Choroid plexus epithelial cell (primary cell): ENCODE measurements at regions not wholly inside any gene's neighbourhood (a gene's known extent, or its start where the extent isn't known, plus 50 kb on each side); places are given as distances from the start of the nearest gene placed in this dataset.
A peak's percentile ranks its signal among the peaks of the same experiment; 100 is the strongest.

Experiments
- DNase-seq: peaks from one replicate; pipeline ENCODE4 v3.0.0-alpha.2; 2010; ENCODE audit warnings: low read depth
- H3K4me3 ChIP-seq: 2 replicates; pipeline ENCODE4 v1.5.1; 2011; ENCODE audit warnings: low read depth, mild to moderate bottlenecking, control low read depth, low read length, moderate library complexity
- TF ChIP-seq, protein P1 (sequence below): conservative IDR thresholded peaks from 2 replicates; pipeline ENCODE4 v1.5.1; 2011; ENCODE audit warnings: low read depth, mild to moderate bottlenecking, control low read depth, inconsistent platforms, low read length, moderate library complexity

DNA sequence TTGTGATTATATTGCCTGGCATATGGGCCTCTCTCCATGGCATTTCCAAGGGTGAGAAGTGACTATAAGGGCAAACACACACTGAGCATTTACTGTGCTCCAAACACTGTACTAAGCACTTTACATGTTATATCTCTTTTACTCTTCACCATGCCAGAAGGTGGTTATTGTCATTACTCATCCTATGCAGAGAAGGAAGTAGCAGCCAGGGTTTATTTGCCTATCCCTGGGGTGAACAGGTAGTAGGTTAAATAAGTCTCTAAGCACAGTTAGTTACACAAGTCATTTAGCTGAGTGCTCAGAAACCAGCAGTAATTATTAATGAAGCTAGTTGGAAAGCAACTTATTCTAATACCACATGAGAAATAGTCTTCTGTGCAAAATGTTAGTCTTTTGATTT, 109.9 kb upstream of the SYNPR start:
- H3K4me3 ChIP-seq, result no peak overlapping the region
- no peak for DNase-seq
- TF ChIP-seq, protein P1, sequence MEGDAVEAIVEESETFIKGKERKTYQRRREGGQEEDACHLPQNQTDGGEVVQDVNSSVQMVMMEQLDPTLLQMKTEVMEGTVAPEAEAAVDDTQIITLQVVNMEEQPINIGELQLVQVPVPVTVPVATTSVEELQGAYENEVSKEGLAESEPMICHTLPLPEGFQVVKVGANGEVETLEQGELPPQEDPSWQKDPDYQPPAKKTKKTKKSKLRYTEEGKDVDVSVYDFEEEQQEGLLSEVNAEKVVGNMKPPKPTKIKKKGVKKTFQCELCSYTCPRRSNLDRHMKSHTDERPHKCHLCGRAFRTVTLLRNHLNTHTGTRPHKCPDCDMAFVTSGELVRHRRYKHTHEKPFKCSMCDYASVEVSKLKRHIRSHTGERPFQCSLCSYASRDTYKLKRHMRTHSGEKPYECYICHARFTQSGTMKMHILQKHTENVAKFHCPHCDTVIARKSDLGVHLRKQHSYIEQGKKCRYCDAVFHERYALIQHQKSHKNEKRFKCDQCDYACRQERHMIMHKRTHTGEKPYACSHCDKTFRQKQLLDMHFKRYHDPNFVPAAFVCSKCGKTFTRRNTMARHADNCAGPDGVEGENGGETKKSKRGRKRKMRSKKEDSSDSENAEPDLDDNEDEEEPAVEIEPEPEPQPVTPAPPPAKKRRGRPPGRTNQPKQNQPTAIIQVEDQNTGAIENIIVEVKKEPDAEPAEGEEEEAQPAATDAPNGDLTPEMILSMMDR, result no peak

DNA sequence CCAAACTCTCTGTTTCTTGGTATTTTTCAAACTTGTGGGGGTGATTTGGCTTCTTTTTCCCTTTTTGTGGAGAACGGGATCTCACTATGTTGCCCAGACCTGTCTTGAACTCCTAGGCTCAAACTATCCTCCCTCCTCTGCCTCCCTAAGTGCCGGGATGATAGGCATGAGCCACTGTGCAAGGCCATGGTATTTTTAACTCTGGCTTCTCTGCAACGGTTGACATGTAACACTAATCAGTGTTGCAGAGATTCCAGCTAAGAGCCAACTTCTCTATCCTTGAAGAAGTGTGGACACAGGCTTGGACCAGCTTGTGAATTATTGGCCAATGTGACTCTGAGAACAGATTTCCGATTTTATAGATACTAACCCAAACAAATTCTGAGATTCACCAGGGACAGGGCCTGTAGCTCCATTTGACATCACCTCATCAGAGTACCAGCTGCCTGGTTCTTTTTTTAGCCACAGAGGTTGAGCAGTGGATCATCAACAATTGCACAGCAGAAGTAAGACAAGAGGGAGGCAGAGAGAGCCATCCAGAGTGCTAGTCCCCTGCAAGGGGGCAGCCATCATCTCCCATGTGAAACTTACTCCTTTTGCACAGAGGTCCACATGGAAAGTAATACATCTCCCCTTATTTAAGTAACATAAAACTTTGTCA, 98.1 kb upstream of the SYNPR start:
- no peak for DNase-seq
- TF ChIP-seq, protein P1, result no peak
- H3K4me3 ChIP-seq, result no peak overlapping the region

DNA sequence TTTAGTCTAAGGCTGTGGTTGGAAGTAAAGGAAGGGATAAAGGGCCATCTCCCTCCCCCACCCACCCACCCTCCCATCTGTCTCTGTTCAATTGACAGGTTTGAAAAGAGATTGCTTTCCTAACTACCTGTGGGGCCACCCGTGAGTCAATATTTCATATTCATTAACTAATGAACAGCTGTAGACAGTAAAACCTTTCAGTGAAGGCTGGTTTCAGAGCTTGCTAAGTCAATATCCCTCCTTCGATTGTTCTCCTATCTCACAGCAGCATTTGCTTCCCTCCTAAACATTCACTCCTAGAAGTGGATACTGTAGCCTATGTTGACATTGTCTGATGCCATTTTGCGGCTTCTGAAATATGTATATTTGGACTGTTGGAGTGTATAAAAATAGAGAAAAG, 85.9 kb upstream of the SYNPR start:
- no peak overlapping the region for H3K4me3 ChIP-seq
- TF ChIP-seq, protein P1, result no peak
- DNase-seq, result no peak

DNA sequence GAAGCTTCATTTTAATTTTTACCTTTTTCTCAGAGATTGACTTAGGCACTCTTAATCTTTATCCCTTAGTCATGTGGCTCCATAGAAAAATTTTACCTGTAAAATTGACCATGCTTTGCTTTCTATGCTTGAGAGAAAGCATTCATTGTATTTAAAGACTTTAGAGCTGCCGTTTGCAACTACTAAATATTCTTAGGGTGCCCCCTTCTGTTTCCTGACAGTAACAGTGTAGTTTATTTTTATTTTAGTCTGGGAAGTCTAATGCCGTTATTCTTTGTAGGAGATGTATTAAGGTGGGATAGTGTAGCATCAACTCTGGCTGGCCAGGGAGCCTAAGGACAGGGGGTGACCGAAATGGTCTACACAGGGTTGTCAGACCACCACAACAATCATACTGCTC, 84.5 kb upstream of the SYNPR start:
- no peak overlapping the region for H3K4me3 ChIP-seq
- DNase-seq, result peak; percentile 28
- TF ChIP-seq, protein P1, result peak; percentile 35

DNA sequence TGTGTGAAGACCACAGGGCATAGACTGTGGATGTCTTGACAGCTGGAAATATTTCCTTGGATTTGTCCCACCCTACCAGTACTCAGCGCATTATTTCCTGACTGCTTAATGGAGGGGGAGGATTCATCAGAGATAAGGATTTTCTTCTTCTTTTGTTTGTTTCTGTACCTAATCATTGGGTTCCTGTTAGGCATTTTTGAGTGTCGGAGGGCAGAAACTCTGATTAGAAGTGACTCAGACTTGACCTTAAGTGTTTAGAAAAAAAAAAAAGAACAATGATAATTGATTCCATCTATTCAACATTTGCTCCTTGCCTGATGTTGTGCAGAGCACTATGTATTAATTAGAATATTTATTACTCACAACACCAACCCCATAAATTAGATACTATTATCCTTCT, 78.5 kb upstream of the SYNPR start:
- H3K4me3 ChIP-seq, result no peak overlapping the region
- DNase-seq, result no peak
- TF ChIP-seq, protein P1, result no peak

DNA sequence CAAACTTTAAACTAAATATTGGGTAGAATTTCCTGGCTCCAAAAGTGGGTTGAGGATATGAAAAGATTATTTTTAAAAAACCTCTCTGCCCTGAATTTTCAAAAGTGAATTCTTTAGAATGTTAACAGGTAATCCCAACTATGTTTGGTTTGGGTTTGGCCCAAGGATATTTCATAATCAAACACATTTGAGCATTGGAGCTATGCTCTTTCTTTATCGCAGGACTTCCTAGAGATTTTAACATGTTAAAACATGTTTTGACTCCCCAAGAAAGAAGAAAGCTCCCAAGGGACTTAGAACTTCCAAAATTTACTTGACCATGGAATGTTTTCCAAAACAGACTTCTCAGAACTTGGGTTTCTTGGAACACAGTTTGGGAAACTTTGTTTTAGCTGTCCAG, 75.6 kb upstream of the SYNPR start:
- no peak overlapping the region for H3K4me3 ChIP-seq
- TF ChIP-seq, protein P1, result no peak
- DNase-seq, result no peak

DNA sequence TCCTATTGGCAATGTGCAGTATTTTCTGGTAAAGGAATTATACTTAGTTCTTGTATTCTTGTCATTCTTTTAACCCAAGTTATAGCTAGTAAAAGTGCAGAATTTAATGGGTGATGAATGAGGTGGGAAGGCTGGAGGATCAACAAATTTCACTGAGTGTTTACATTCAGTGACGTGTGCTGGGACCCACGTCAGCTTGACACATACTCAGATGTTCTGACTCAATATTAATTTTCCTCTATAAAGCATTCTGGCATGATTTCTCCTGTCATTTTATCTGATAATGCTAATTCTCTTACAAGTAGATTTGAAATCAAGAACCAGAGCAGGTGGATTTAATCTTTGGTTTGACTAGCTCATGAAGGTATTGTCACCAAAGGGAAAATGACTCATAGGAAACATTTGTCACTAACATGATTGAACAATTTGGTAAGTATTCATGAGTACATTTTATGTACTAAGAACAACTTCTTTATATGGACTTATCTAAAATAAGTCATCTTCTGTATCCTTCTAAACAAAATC, 71.0 kb upstream of the SYNPR start:
- no peak for DNase-seq
- TF ChIP-seq, protein P1, result no peak

More for the DNA sequence above, 71.0 kb upstream of the SYNPR start:
- H3K4me3 ChIP-seq, result no peak overlapping the region
